HCT116 (cell line): ENCODE measurements at regions not wholly inside any gene's neighbourhood (a gene's known extent, or its start where the extent isn't known, plus 50 kb on each side); places are given as distances from the start of the nearest gene placed in this dataset.

Source experiments
- ATAC-seq: fragments of 200-7000 bp; cut with Tn5 transposase; 2 replicates; pipeline ENCODE4 v1.9.1; 2020; ENCODE audit warnings: mild to moderate bottlenecking, moderate library complexity
- BruUV-seq: library from RNA; stranded (reverse); fragments of 400-500 nt; replicated peaks from 2 replicates; lab custom pipeline; 2021; lab: Mats Ljungman, UMichigan
- CTCF ChIA-PET: fragments of 300-600 bp; sonication (Branson Sonifier 250); formaldehyde crosslinking; loops from one replicate; lab custom pipeline; 2021; ENCODE audit warnings: antibody characterized with exemption; lab: Charles Lee
- POLR2A ChIA-PET: fragments of 300-600, 350-600 bp; sonication (Branson Sonifier 250); formaldehyde crosslinking; loops from one replicate; lab custom pipeline; 2021; ENCODE audit warnings: antibody characterized with exemption; lab: Charles Lee
- RAD21 ChIA-PET, 2 experiments: fragments of 300-600 bp; sonication (Branson Sonifier 250); formaldehyde crosslinking; loops; one replicate each; lab custom pipeline; 2023; ENCODE audit warnings: low total read pairs in 2 of 2; ENCODE audit not compliant: uncharacterized antibody in 2 of 2, unreplicated experiment in 2 of 2, low non-redundant PET in 1 of 2; lab: Charles Lee
- DNase-seq: peaks from one replicate; pipeline ENCODE4 v3.0.0-alpha.2; 2010; ENCODE audit warnings: low read depth, low spot score
- H2AFZ ChIP-seq: fragments of 200-600 bp; shearing (Covaris generic), sonication (generic); 2 replicates; pipeline ENCODE4 v1.6.1; 2017; ENCODE audit warnings: low read depth, mixed run types, mixed read lengths, antibody characterized with exemption, low read length; ENCODE audit not compliant: poor library complexity, severe bottlenecking
- H3K27ac ChIP-seq: 2 replicates; pipeline ENCODE4 v1.5.1; 2012; ENCODE audit warnings: low read depth, low read length
- H3K27me3 ChIP-seq: fragments of 200-600 bp; sonication (generic); 2 replicates; pipeline ENCODE4 v1.6.1; 2016; ENCODE audit warnings: mixed run types, low read length, mixed read lengths; ENCODE audit not compliant: insufficient read depth
- H3K36me3 ChIP-seq, 2 experiments: fragments of 200-500 bp in 1 of 2; fragments of 200-600 bp in 1 of 2; sonication (Bioruptor generic) in 1 of 2; sonication (generic) in 1 of 2; 2 replicates each; pipeline versions ENCODE4 v1.5.1 to v1.6.1; 2014 to 2016; ENCODE audit warnings: low read length in 2 of 2, inconsistent platforms in 1 of 2, mixed read lengths in 1 of 2, mixed run types in 1 of 2; ENCODE audit not compliant: insufficient read depth in 2 of 2, control insufficient read depth in 1 of 2
- H3K4me1 ChIP-seq, 2 experiments: fragments of 200-600 bp in 1 of 2; sonication (generic) in 1 of 2; 2 replicates each; pipeline versions ENCODE4 v1.5.1 to v1.6.1; 2012 to 2017; ENCODE audit warnings: low read length in 2 of 2, inconsistent platforms in 1 of 2, mild to moderate bottlenecking in 1 of 2, mixed read lengths in 1 of 2, mixed run types in 1 of 2, moderate library complexity in 1 of 2; ENCODE audit not compliant: insufficient read depth in 2 of 2, control insufficient read depth in 1 of 2
- H3K4me2 ChIP-seq: fragments of 200-600 bp; sonication (generic); 2 replicates; pipeline ENCODE4 v1.6.1; 2017; ENCODE audit warnings: mixed run types, low read length, mixed read lengths
- H3K4me3 ChIP-seq, 2 experiments: fragments of 200-600 bp in 1 of 2; sonication (generic) in 1 of 2; replicated peaks in 1 of 2; 2 replicates each; pipeline ENCODE4 v1.5.1; 2011 to 2016; ENCODE audit warnings: low read length in 2 of 2, control low read depth in 1 of 2, low read depth in 1 of 2, mild to moderate bottlenecking in 1 of 2, mixed read lengths in 1 of 2, mixed run types in 1 of 2
- H3K79me2 ChIP-seq: fragments of 200-600 bp; sonication (generic); 2 replicates; pipeline ENCODE4 v1.6.1; 2017; ENCODE audit warnings: mild to moderate bottlenecking, mixed run types, low read length, moderate library complexity, mixed read lengths; ENCODE audit not compliant: insufficient read depth
- H3K9ac ChIP-seq: fragments of 200-600 bp; sonication (generic); 2 replicates; pipeline ENCODE4 v1.6.1; 2016; ENCODE audit warnings: low read length, mixed read lengths
- H3K9me2 ChIP-seq: fragments of 200-600 bp; sonication (generic), shearing (Covaris generic); 2 replicates; pipeline ENCODE4 v1.6.1; 2017; ENCODE audit warnings: mixed run types, mild to moderate bottlenecking, moderate library complexity; ENCODE audit not compliant: insufficient read depth
- H3K9me3 ChIP-seq, 2 experiments: fragments of 200-500 bp in 1 of 2; fragments of 200-600 bp in 1 of 2; sonication (Bioruptor generic) in 1 of 2; sonication (generic) in 1 of 2; 2 replicates each; pipeline ENCODE4 v1.6.1; 2014 to 2017; ENCODE audit warnings: low read length in 2 of 2, mixed read lengths in 2 of 2, inconsistent platforms in 1 of 2, low read depth in 1 of 2, mild to moderate bottlenecking in 1 of 2, mixed run types in 1 of 2, moderate library complexity in 1 of 2; ENCODE audit not compliant: control insufficient read depth in 1 of 2, insufficient read depth in 1 of 2
- H4K20me1 ChIP-seq: fragments of 200-600 bp; sonication (generic), shearing (Covaris generic); 2 replicates; pipeline ENCODE4 v1.6.1; 2017; ENCODE audit warnings: mixed run types, mild to moderate bottlenecking, moderate library complexity; ENCODE audit not compliant: insufficient read depth
- CEBPB ChIP-seq: IDR thresholded peaks from 2 replicates; pipeline ENCODE4 v1.6.1; 2012; ENCODE audit warnings: low read depth
- CTCF ChIP-seq, 3 experiments: fragments of 200-600 bp in 1 of 3; sonication (generic) in 1 of 3; IDR thresholded peaks in 2 of 3; conservative IDR thresholded peaks in 1 of 3; 2 replicates each; pipeline ENCODE4 v1.5.1; 2012 to 2017; ENCODE audit warnings: low read depth in 2 of 3, low read length in 2 of 3, antibody characterized with exemption in 1 of 3, borderline replicate concordance in 1 of 3, control low read depth in 1 of 3, mild to moderate bottlenecking in 1 of 3, mixed read lengths in 1 of 3, mixed run types in 1 of 3, moderate library complexity in 1 of 3; ENCODE audit not compliant: insufficient read depth in 1 of 3
- ELF1 ChIP-seq: IDR thresholded peaks from 2 replicates; pipeline ENCODE4 v1.6.1; 2012; ENCODE audit warnings: low read depth, borderline replicate concordance
- EZH2phosphoT487 ChIP-seq: fragments of 200-600 bp; IDR thresholded peaks from 2 replicates; pipeline ENCODE4 v1.6.1; 2018; ENCODE audit warnings: antibody characterized with exemption, borderline replicate concordance
- FOSL1 ChIP-seq: IDR thresholded peaks from 2 replicates; pipeline ENCODE4 v1.6.1; 2012; ENCODE audit warnings: low read depth
- JUND ChIP-seq: IDR thresholded peaks from 2 replicates; pipeline ENCODE4 v1.6.1; 2012
- POLR2AphosphoS5 ChIP-seq: IDR thresholded peaks from 2 replicates; pipeline ENCODE4 v1.6.1; 2011; ENCODE audit warnings: mild to moderate bottlenecking, low read depth, low read length, moderate library complexity
- SIN3A ChIP-seq: IDR thresholded peaks from 2 replicates; pipeline ENCODE4 v1.6.1; 2012; ENCODE audit warnings: low read depth
- SP1 ChIP-seq: IDR thresholded peaks from 2 replicates; pipeline ENCODE4 v1.6.1; 2012; ENCODE audit warnings: low read depth
- YY1 ChIP-seq: IDR thresholded peaks from 2 replicates; pipeline ENCODE4 v1.6.1; 2011; ENCODE audit warnings: low read length, low read depth, moderate library complexity, mild to moderate bottlenecking; ENCODE audit not compliant: insufficient replicate concordance; ENCODE audit errors: extremely low read depth
- ZNF274 ChIP-seq: fragments of 200-500 bp; sonication (Bioruptor generic); IDR thresholded peaks from 2 replicates; pipeline ENCODE4 v1.6.1; 2014; ENCODE audit warnings: mild to moderate bottlenecking, low read depth, low read length, inconsistent platforms
- intact Hi-C: fragments of 100-400 bp; cut with micrococcal nuclease; formaldehyde crosslinking; loops from 2 replicates; pipeline ENCODE4 v1.10.0; 2022
- TF ChIP-seq, protein P1 (sequence below): IDR thresholded peaks from 2 replicates; pipeline ENCODE4 v1.6.1; 2011; ENCODE audit warnings: mild to moderate bottlenecking, low read length, moderate library complexity; ENCODE audit not compliant: insufficient replicate concordance; ENCODE audit errors: extremely low read depth
- TF ChIP-seq, protein P2 (sequence below): IDR thresholded peaks from 2 replicates; pipeline ENCODE4 v1.6.1; 2012; ENCODE audit warnings: low read depth

- Histone ChIP-seq H3K79me2 (no peaks in the 10 kb centered on the region), H3K36me3 (no peaks in the 10 kb centered on the region), H4K20me1 (no peaks in the 10 kb centered on the region), H3K9me2 (no peaks in the 10 kb centered on the region), H3K27me3 (no peaks in the 10 kb centered on the region), H3K27ac (no peak overlapping the region), H3K9ac (no peak overlapping the region), H2AFZ (no peak overlapping the region), H3K4me2 (no peak overlapping the region), H3K9me3 (peaks cover 10 to 23% of the 10 kb centered on the region in 2 experiments; a peak in 3 of 4 replicates), H3K4me1 (no peaks in the 10 kb centered on the region), H3K4me3 (no peak overlapping the region)
- ATAC-seq = no peak
- no TSS peak for BruUV-seq
- intact Hi-C loops = no loop called here
- RAD21 ChIA-PET = no interaction called here
- POLR2A ChIA-PET = no interaction called here
- no peak for DNase-seq
- CTCF ChIA-PET = no interaction called here
- no peak for TF ChIP-seq POLR2AphosphoS5
Measured at GRCh38 chr5:24161559-24161958, 483.2 kb downstream of the CDH10 start.

DNA sequence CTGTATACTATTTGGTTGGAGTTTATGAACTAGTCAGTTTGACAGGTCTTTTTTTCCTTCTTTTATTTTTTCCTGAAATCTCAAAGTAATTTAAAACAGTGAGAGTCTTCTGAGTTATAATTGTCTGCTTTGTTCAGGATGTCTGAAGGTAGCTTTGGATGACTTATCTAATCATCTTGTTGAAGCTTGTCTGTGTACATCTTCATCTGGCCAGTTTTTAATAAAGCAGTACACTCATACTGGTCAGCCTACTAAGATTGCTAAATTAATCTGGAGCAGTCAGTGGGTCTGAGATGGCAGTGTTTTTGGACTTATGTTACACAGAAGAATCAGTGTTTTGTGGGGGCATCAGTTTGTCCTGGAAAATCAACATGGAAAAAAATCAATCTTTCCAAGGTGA, 482.4 kb downstream of the CDH10 start:
- H3K79me2 ChIP-seq = no peaks in the 10 kb centered on the region
- ChIA-PET POLR2A (no interaction called here), CTCF (no interaction called here), RAD21 (no interaction called here)
- intact Hi-C loops = no loop called here
- H3K27ac ChIP-seq = no peak overlapping the region
- H3K4me2 ChIP-seq = no peak overlapping the region
- H3K36me3 ChIP-seq = no peaks in the 10 kb centered on the region
- H2AFZ ChIP-seq = no peak overlapping the region
- no peaks in the 10 kb centered on the region for H4K20me1 ChIP-seq
- peaks cover 14 to 24% of the 10 kb centered on the region in 2 experiments; a peak in 3 of 4 replicates for H3K9me3 ChIP-seq
- H3K9ac ChIP-seq = no peak overlapping the region
- no peak overlapping the region for H3K4me3 ChIP-seq
- no peaks in the 10 kb centered on the region for H3K27me3 ChIP-seq
- DNase-seq (no peak), ATAC-seq (no peak)
- BruUV-seq = no TSS peak
- no peaks in the 10 kb centered on the region for H3K4me1 ChIP-seq
- H3K9me2 ChIP-seq = no peaks in the 10 kb centered on the region
- TF ChIP-seq JUND (no peak), FOSL1 (no peak), EZH2phosphoT487 (no peak), CTCF (IDR thresholded peaks at IDR 0.05 in 2 of 3, conservative IDR thresholded peaks at IDR 0.05 in 1 of 3; ENCODE audit: borderline replicate concordance in 1 of 3, insufficient read depth in 1 of 3, low read depth in 2 of 3, low read length in 2 of 3) (no peak), SIN3A (no peak), YY1 (no peak), SP1 (no peak), ELF1 (no peak), POLR2AphosphoS5 (no peak), CEBPB (no peak), ZNF274 (no peak)
- TF ChIP-seq, protein P1, sequence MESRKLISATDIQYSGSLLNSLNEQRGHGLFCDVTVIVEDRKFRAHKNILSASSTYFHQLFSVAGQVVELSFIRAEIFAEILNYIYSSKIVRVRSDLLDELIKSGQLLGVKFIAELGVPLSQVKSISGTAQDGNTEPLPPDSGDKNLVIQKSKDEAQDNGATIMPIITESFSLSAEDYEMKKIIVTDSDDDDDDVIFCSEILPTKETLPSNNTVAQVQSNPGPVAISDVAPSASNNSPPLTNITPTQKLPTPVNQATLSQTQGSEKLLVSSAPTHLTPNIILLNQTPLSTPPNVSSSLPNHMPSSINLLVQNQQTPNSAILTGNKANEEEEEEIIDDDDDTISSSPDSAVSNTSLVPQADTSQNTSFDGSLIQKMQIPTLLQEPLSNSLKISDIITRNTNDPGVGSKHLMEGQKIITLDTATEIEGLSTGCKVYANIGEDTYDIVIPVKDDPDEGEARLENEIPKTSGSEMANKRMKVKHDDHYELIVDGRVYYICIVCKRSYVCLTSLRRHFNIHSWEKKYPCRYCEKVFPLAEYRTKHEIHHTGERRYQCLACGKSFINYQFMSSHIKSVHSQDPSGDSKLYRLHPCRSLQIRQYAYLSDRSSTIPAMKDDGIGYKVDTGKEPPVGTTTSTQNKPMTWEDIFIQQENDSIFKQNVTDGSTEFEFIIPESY = no peak
- TF ChIP-seq, protein P2, sequence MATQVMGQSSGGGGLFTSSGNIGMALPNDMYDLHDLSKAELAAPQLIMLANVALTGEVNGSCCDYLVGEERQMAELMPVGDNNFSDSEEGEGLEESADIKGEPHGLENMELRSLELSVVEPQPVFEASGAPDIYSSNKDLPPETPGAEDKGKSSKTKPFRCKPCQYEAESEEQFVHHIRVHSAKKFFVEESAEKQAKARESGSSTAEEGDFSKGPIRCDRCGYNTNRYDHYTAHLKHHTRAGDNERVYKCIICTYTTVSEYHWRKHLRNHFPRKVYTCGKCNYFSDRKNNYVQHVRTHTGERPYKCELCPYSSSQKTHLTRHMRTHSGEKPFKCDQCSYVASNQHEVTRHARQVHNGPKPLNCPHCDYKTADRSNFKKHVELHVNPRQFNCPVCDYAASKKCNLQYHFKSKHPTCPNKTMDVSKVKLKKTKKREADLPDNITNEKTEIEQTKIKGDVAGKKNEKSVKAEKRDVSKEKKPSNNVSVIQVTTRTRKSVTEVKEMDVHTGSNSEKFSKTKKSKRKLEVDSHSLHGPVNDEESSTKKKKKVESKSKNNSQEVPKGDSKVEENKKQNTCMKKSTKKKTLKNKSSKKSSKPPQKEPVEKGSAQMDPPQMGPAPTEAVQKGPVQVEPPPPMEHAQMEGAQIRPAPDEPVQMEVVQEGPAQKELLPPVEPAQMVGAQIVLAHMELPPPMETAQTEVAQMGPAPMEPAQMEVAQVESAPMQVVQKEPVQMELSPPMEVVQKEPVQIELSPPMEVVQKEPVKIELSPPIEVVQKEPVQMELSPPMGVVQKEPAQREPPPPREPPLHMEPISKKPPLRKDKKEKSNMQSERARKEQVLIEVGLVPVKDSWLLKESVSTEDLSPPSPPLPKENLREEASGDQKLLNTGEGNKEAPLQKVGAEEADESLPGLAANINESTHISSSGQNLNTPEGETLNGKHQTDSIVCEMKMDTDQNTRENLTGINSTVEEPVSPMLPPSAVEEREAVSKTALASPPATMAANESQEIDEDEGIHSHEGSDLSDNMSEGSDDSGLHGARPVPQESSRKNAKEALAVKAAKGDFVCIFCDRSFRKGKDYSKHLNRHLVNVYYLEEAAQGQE = no peak
